Mesothelial cell of epicardium (in vitro differentiated cells): ENCODE measurements at regions not wholly inside any gene's neighbourhood (a gene's known extent, or its start where the extent isn't known, plus 50 kb on each side); places are given as distances from the start of the nearest gene placed in this dataset.

Source experiments
- DNase-seq, 2 experiments: peaks; one replicate each; pipeline ENCODE4 v3.0.0; 2021; ENCODE audit warnings: low spot score in 2 of 2; ENCODE audit not compliant: unreplicated experiment in 2 of 2
- H3K27ac Mint-ChIP-seq: 2 replicates; pipeline ENCODE4 v1.8.0; 2021; ENCODE audit warnings: mixed read lengths
- H3K27me3 Mint-ChIP-seq: 2 replicates; pipeline ENCODE4 v1.8.0; 2021; ENCODE audit warnings: low read depth, mixed read lengths
- H3K36me3 Mint-ChIP-seq: 2 replicates; pipeline ENCODE4 v1.8.0; 2021; ENCODE audit warnings: mixed read lengths
- H3K4me1 Mint-ChIP-seq: 2 replicates; pipeline ENCODE4 v1.8.0; 2021; ENCODE audit warnings: mixed read lengths
- H3K4me3 Mint-ChIP-seq: 2 replicates; pipeline ENCODE4 v1.8.0; 2021; ENCODE audit warnings: mild to moderate bottlenecking, moderate library complexity, mixed read lengths
- H3K9me3 Mint-ChIP-seq: 2 replicates; pipeline ENCODE4 v1.8.0; 2021; ENCODE audit warnings: mixed read lengths
- TF ChIP-seq, protein P1 (sequence below): fragments of 200-600 bp; sonication (generic); IDR thresholded peaks from one replicate; pipeline ENCODE4 v1.5.0; 2021; ENCODE audit warnings: antibody characterized with exemption; ENCODE audit not compliant: unreplicated experiment

DNA sequence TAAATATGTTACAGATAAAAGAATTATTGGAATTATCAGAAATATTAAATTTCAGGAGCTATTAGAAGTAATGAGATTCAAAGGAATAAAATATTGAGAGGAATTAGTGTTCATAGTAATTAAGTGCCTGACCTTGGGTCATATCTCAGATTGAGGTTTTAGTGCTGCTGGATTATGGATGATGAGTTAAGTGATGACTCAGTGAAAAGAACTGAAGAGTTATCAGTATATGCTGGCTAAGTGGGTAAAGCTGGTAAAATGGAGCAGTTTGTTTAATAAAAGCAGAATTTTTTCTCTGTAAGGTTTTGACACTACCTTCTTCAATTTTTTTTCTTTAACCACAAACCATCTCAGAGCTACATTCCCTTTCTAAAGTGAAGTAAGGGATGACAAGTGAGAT is 206.7 kb downstream of the MANEA start:
- TF ChIP-seq, protein P1, sequence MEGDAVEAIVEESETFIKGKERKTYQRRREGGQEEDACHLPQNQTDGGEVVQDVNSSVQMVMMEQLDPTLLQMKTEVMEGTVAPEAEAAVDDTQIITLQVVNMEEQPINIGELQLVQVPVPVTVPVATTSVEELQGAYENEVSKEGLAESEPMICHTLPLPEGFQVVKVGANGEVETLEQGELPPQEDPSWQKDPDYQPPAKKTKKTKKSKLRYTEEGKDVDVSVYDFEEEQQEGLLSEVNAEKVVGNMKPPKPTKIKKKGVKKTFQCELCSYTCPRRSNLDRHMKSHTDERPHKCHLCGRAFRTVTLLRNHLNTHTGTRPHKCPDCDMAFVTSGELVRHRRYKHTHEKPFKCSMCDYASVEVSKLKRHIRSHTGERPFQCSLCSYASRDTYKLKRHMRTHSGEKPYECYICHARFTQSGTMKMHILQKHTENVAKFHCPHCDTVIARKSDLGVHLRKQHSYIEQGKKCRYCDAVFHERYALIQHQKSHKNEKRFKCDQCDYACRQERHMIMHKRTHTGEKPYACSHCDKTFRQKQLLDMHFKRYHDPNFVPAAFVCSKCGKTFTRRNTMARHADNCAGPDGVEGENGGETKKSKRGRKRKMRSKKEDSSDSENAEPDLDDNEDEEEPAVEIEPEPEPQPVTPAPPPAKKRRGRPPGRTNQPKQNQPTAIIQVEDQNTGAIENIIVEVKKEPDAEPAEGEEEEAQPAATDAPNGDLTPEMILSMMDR: no peak
- H3K27ac Mint-ChIP-seq: no peak overlapping the region
- no peaks in the 10 kb centered on the region for H3K36me3 Mint-ChIP-seq
- no peak overlapping the region for H3K4me3 Mint-ChIP-seq
- H3K4me1 Mint-ChIP-seq: peaks cover 13% of the 10 kb centered on the region
- no peak for DNase-seq
- no peaks in the 10 kb centered on the region for H3K9me3 Mint-ChIP-seq
- H3K27me3 Mint-ChIP-seq: no peaks in the 10 kb centered on the region

DNA sequence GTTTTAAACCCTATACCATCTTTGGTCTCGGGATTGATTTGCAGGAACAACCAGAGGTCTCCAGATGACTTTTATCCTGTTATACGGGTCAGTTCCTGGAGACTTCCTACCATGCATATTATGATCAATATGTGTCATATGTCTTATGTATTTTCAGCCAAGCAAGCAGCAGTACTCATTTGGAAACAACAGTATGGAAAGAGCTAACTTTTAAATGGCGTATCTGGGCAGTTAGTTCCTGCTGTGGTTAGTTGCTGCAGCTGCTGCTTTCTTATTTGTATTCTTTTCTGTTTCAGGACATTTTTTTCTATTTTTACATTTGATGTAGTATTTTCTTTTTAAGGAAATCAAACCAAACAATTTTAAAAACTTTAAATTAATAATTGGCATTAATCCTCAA is 207.5 kb downstream of the MANEA start:
- H3K27ac Mint-ChIP-seq: no peak overlapping the region
- DNase-seq: no peak
- H3K27me3 Mint-ChIP-seq: no peaks in the 10 kb centered on the region
- H3K4me3 Mint-ChIP-seq: no peak overlapping the region
- no peaks in the 10 kb centered on the region for H3K36me3 Mint-ChIP-seq
- peaks cover 13% of the 10 kb centered on the region for H3K4me1 Mint-ChIP-seq
- TF ChIP-seq, protein P1: no peak
- H3K9me3 Mint-ChIP-seq: no peaks in the 10 kb centered on the region

DNA sequence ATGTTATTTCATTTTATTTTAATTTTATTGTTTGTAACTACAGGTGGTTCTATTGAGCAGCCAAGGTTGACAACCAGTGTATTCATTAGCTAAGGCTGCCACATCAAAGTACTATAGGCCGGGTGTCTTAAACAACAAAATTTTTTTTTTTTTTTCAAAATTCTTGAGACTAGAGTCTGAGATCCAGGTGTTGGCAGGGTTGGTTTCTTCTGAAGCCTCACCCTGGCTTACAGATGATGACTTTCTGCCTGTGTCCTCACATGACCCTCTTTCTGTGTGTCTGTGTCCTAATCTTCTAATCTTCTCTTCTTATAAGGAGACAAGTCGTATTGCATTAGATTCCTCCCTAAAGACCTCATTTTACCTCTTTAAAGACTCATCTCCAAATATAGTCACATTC is 208.4 kb downstream of the MANEA start:
- TF ChIP-seq, protein P1: no peak
- H3K27me3 Mint-ChIP-seq: no peaks in the 10 kb centered on the region
- H3K27ac Mint-ChIP-seq: no peak overlapping the region
- no peaks in the 10 kb centered on the region for H3K9me3 Mint-ChIP-seq
- H3K4me1 Mint-ChIP-seq: peaks cover 11% of the 10 kb centered on the region
- DNase-seq: no peak
- no peaks in the 10 kb centered on the region for H3K36me3 Mint-ChIP-seq
- no peak overlapping the region for H3K4me3 Mint-ChIP-seq

DNA sequence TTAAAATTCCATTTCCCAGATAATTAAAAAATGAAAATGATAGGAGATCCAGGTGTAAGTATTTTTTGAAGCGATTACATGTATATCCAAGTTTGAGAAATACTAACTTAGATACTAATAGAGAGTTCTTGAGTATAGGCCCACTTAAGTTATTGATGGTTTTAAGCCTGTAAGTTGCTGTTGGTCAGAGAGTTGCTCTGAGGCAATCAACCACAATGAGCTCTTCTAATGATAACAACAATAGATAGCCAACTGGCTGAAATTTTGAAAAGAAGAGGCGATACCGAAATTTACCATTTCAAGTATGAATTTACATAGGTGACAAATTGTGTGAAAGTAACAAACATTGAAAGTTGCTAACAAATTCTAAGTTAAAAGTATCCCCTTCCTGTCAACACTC is 209.5 kb downstream of the MANEA start:
- no peak overlapping the region for H3K4me3 Mint-ChIP-seq
- TF ChIP-seq, protein P1: no peak
- DNase-seq: no peak
- H3K27me3 Mint-ChIP-seq: no peaks in the 10 kb centered on the region
- H3K36me3 Mint-ChIP-seq: no peaks in the 10 kb centered on the region
- peaks cover 11% of the 10 kb centered on the region for H3K4me1 Mint-ChIP-seq
- H3K27ac Mint-ChIP-seq: no peak overlapping the region
- no peaks in the 10 kb centered on the region for H3K9me3 Mint-ChIP-seq

DNA sequence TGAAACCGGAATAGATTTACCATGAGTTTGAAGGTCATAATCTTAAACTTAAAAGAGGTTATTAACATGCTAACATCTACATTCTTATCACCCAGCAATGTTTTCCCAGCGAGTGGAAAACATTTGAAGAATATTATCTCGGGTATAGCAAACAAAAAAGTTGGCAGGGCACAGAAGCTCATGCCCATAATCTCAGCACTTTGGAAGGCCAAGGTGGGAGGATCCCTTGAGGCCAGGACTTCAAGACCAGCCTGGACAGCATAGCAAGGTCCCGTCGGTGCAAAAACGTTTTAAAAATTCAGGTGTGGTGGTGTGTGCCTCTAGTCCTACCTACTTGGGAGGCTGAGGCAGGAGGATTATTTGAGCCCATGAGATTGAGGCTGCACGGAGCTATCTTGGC is 213.5 kb downstream of the MANEA start:
- H3K36me3 Mint-ChIP-seq: no peaks in the 10 kb centered on the region
- no peaks in the 10 kb centered on the region for H3K4me1 Mint-ChIP-seq
- TF ChIP-seq, protein P1: no peak
- DNase-seq: no peak
- peaks cover 10% of the 10 kb centered on the region for H3K9me3 Mint-ChIP-seq
- H3K27me3 Mint-ChIP-seq: no peaks in the 10 kb centered on the region
- H3K27ac Mint-ChIP-seq: no peak overlapping the region
- no peak overlapping the region for H3K4me3 Mint-ChIP-seq

DNA sequence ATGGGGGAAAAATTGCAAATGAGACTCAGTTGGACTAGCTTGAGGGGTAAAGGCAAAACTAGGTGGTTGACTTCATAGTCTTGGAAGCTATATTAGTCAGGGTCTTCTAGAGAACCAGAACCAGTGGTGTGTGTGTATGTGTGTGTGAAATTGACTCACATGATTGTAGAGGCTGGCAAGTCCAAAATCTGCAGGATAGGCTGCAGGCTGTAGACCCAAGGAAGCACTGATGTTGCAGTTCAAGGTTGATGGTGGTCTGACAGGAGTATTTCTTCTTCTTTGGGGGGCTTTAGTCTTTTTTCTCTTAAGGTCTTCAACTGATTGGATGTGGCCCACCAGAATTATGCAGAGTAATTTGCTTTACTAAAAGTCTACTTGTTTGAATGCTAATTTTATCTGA is 217.4 kb downstream of the MANEA start:
- TF ChIP-seq, protein P1: no peak
- Mint-ChIP-seq H3K36me3 (no peaks in the 10 kb centered on the region), H3K4me3 (no peak overlapping the region), H3K9me3 (peaks cover 10% of the 10 kb centered on the region), H3K27me3 (peaks cover 5% of the 10 kb centered on the region), H3K4me1 (no peaks in the 10 kb centered on the region), H3K27ac (no peak overlapping the region)
- DNase-seq: no peak
